ENCODE measurements at regions not wholly inside any gene's neighbourhood (a gene's known extent, or its start where the extent isn't known, plus 50 kb on each side); places are given as distances from the start of the nearest gene placed in this dataset.

GRCh38 chr13:103326326-103326725, 260.1 kb upstream of the SLC10A2 start:
- DNase-seq (ENCODE audit: low spot score): no peak

GRCh38 chr13:103325672-103326071, 259.5 kb upstream of the SLC10A2 start:
- no peak for DNase-seq (ENCODE audit: low spot score)

- DNase-seq (ENCODE audit: low spot score): no peak
Observed at GRCh38 chr13:103324641-103325040, 258.4 kb upstream of the SLC10A2 start.

GRCh38 chr13:103315711-103316110, 249.5 kb upstream of the SLC10A2 start:
- no peak for DNase-seq (ENCODE audit: low spot score)

GRCh38 chr13:103312467-103312866, 246.2 kb upstream of the SLC10A2 start:
- no peak for DNase-seq (ENCODE audit: low spot score)

GRCh38 chr13:103308667-103309066, 242.4 kb upstream of the SLC10A2 start:
- DNase-seq (ENCODE audit: low spot score): no peak

GRCh38 chr13:103306163-103306562, 239.9 kb upstream of the SLC10A2 start:
- no peak for DNase-seq (ENCODE audit: low spot score)

- no peak for DNase-seq (ENCODE audit: low spot score)
Observed at GRCh38 chr13:103303078-103303651, 236.9 kb upstream of the SLC10A2 start.

GRCh38 chr13:103302676-103303075, 236.5 kb upstream of the SLC10A2 start:
- DNase-seq (ENCODE audit: low spot score): no peak

GRCh38 chr13:103299079-103299478, 232.9 kb upstream of the SLC10A2 start:
- DNase-seq (ENCODE audit: low spot score): no peak

- no peak for DNase-seq (ENCODE audit: low spot score)
Observed at GRCh38 chr13:103297083-103297482, 230.9 kb upstream of the SLC10A2 start.

GRCh38 chr13:103291798-103292572, 225.8 kb upstream of the SLC10A2 start:
- DNase-seq (ENCODE audit: low spot score): no peak

- DNase-seq (ENCODE audit: low spot score): no peak
Observed at GRCh38 chr13:103291226-103291625, 225.0 kb upstream of the SLC10A2 start.

GRCh38 chr13:103289681-103290080, 223.5 kb upstream of the SLC10A2 start:
- no peak for DNase-seq (ENCODE audit: low spot score)

GRCh38 chr13:103288114-103288513, 221.9 kb upstream of the SLC10A2 start:
- DNase-seq (ENCODE audit: low spot score): no peak

GRCh38 chr13:103287659-103288058, 221.4 kb upstream of the SLC10A2 start:
- no peak for DNase-seq (ENCODE audit: low spot score)

GRCh38 chr13:103284466-103284865, 218.2 kb upstream of the SLC10A2 start:
- no peak for DNase-seq (ENCODE audit: low spot score)

GRCh38 chr13:103283451-103283820, 217.2 kb upstream of the SLC10A2 start:
- no peak for DNase-seq (ENCODE audit: low spot score)

- DNase-seq (ENCODE audit: low spot score): no peak
Observed at GRCh38 chr13:103282571-103283450, 216.6 kb upstream of the SLC10A2 start.

GRCh38 chr13:103277959-103278694, 211.9 kb upstream of the SLC10A2 start:
- DNase-seq (ENCODE audit: low spot score): no peak

- no peak for DNase-seq (ENCODE audit: low spot score)
Observed at GRCh38 chr13:103276775-103277498, 210.7 kb upstream of the SLC10A2 start.

- DNase-seq (ENCODE audit: low spot score): no peak
Observed at GRCh38 chr13:103275722-103276121, 209.5 kb upstream of the SLC10A2 start.
